HG02610 (cell line): ENCODE measurements at regions not wholly inside any gene's neighbourhood (a gene's known extent, or its start where the extent isn't known, plus 50 kb on each side); places are given as distances from the start of the nearest gene placed in this dataset.
A peak's percentile ranks its signal among the peaks of the same experiment; 100 is the strongest.

ENCODE experiments used
- ATAC-seq: cut with Tn5 transposase; IDR thresholded peaks from one replicate; pipeline ENCODE4 v1.9.1; 2021; ENCODE audit warnings: mild to moderate bottlenecking, moderate library complexity; ENCODE audit not compliant: unreplicated experiment

DNA sequence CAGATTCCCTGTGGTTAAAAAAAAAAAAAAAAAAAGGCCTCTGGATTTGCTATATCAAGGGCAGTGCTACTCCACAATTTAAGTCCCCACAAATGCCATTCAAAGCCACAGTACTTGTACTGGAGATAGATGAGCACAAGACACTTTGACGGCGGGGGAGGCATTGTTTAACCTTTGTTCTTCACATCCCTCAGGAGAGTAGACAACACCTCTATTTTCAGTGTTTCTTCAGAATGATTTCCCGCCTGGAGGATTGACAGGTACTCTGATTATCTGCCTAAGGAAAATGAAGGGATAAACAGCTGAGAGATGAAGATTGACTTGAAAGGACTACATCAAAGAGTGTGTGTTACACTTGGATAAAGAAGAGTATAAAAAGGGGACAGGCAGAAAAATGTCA lies 58.7 kb downstream of the OTOL1 start:
- no peak for ATAC-seq

DNA sequence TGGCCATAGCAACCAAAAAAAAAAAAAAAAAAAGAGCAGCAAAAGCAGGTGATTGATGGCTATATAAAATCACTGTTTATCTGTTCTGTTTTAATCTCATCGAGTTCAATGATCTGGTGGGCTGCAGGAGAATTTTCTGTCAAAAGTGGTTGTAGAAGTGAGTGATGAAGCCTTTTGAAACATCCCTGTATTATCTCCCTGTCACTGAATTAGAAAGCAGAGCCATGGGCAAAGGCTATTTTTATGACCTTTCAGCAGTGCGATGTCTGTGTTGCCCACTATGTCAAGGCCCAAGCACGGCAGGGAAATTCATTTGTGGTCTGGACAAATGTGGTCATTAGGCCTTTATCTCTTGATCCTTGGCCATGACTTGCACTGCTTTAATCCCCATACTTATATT lies 59.9 kb downstream of the OTOL1 start:
- no peak for ATAC-seq

DNA sequence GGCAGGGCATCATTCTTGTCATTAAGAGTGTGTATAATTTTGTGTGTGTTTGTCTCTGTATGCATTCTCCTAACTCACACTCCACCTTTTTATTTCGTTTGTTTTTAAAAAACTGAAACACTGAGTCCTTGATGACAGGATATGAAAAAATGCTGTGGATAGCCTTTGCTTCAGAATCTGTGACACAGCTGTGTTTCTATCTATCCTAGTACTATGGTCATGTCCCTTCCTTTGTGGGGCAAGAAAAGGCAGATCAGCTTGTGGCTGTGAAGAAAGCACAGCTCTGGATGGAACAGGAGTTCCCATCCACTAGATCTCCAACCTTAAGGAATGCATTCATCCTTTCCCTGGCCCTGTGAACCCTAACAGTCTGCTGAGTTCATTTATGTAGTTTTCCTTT lies 60.3 kb downstream of the OTOL1 start:
- no peak for ATAC-seq

DNA sequence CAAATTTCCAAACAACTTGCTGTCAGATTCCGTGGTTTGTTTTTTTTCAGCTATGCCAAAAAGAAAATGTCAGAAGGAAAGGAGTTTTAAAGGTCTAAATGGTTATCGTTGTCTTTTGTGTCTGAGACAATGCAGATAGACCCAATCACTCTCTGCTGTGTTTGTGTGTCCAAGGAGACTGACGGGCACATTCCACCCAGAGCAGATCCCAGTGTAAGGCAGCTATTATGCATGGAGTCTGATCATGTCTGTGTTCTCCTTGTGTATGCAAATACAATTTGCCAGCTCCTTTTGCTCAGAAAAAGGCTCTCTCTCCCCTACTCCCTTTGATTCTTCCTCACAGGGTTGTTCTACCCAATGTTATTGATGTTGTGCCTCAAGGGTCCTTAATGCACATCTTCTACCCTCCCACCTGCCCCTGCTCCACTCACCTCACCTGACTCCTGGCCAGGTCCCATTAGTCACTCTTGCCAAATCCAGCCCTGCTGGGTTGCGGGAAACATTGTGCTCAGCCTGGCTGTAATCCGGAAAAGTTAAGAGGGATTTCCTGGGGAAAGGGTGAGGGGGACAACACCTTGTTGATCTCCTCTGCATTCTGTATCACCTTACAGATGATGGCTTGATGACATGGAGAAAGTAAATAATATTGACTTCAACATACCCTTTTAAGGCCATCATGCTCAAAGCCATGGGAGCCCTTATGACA lies 61.0 kb downstream of the OTOL1 start:
- no peak for ATAC-seq

DNA sequence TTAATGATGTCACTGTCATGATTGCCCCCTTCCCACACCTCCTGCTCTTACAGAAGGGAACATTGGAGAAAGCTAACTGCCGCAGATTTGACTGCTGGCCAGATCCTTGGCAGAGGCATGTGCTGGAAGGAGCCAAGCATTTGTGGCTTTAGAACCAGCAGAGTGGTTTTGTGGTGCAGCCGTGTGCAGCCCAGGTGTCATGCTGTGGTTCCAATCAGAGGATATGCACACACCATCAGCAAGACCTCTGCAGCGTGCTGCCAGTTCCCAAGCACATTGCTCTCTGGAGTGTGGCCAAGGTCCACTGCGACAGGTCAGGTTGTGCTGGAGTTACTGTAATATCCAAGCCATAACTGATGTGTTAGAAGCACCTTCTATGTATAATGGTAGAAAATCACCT lies 61.6 kb downstream of the OTOL1 start:
- no peak for ATAC-seq

DNA sequence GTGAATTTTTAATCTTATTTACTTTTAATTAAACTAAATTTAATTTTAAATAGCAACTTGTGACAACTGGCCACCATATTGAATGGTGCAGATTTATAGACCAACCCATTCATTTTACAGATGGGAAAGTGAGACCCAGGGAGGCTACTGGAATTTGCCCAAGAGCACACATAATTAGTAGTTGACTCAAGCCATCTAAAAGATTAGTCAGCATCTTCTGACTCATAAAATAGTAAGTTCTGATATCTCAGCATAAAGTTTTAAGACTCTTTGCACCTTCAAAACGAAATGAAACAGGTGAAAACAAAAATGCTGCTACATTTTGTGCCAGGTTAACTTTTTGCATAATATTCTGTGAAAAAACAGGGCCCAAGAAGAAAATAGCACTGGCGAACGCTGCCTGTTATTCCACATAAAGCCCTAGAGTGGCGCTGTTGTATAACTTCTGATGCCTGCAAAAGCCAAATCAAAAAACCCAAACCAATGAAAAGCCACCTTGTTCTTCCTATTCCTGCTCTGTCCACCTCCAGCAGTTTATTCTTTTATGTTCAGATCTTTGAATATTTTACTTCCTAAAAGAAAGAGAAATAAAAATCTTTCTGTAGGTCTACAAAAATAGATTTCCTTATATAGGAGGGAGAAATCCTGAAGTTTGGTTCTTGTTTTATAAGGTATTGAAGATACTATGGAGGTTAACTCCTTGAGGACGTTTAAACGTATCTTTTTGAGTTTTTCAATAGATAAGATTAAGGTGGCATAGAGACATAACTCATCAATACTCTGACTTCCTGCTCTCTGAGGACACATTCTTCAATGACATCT lies 62.8 kb downstream of the OTOL1 start:
- ATAC-seq = peak; percentile 38

DNA sequence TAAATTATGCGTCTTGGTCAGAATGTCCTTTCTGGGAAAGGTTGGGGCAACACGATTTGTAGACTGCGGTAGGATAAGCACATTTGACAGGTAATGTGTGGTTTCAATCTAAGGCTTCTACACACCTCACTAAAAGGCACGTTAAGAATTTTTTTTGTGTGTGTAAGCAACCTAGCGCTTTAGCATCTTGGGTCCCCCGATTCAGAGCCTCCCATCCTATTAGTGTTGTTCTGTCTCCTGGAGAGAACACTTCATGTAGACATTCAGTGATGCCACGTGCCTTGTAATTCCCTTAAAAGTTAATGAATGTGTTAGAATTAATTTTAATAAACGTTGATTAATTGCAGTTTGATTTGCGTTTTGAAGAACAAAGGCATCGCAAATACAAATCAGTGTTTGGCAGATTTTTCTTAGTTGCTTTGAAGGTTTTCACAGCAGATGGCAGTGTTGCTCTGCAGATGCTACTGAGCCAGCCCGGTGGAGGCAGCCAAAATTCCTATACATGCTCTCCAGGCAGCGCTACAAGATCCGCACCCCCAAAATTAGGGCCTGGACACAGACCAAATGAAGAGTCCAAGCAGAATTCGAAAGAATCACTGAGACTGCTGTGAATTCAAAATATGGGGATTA lies 63.5 kb downstream of the OTOL1 start:
- peak; percentile 38 for ATAC-seq

DNA sequence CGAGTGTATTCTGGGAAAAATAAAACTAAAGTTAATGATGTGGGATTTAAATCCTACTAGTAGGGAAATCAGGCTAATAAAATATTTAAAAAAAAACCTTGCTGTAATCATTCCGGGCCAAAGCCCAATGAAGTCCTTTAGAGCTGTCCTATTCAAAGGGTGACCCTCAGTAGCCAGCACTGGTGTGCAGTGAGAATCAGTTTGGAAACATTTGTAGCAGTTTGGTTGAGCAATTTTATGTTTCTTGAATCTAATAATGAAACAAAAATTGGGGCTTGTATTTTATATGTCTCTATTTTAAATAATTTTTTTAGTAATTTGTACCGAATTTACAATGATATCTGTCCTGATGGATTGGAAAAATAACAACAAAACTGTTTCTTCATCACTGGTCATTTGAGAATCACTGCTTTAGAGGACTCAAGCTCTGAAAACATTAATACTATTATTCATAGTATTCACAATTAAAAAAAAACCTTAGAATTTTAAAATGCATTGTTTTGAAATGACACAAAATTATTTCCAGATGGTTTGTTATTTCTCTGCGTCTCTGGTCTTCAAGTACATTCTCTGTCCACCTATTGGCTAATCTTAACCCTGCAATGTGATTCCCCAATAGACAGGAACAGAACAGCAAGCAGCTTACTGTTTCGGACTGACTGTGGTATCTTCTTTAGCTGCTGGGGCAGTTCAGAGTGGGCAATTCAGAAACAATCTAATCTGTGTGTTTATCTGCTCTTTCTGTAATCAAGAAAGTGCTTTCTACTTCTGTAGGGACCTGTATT lies 71.2 kb downstream of the OTOL1 start:
- ATAC-seq = no peak

DNA sequence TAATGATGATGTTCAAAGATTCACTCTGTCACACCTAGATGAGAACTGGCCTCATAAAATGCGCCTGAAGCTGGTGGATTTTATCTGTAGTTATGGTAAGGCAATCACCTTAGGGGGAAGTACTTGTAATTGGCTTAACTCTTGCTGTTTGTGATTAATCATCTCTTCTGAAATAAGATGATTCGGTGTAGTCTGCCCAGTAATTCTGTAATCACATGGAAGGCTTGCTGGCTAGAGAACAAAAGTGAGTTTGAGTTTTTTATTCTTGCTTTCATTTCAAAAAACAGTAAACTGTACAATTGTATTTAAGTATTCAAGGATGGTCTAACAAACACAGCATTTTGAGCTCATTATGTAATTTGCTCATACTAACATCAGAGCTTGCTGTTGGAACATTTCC lies 72.1 kb downstream of the OTOL1 start:
- ATAC-seq = no peak

DNA sequence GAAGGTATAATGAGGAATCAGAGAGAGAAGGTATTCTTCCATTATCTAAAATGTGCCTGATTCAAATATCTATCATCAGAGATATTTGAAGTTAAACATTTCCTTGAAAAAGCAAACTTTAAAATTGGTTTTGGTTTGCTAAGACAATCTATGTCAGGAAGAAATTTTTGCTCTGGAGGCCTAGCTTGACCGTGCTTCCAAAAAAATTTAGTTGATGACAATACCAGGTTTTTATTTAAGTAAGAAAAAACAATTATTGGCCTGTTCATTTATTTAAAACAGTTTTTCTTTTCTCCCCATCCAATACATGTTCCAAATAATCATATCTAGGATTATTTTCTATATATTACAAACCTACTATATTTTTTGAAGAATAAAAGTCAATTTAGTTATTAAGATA lies 75.3 kb downstream of the OTOL1 start:
- ATAC-seq = no peak

DNA sequence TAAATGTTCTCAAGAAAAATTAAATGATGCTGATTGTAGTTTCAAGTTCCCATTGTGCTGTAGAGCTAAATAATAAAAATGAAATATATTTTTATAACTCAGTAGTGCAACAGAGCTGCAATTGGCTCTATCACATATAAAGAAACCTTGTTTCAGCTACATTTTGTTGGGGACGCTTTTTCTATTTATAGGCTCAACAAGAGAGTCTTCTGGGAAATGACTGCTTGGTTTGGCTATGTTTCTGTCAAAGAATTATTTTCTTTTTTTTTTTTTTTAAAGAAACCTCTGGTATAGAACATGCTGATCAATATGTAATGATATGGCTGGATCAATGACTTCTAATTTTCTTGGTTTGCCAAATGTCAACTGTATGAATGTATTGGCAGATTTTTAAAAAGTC lies 76.5 kb downstream of the OTOL1 start:
- no peak for ATAC-seq

DNA sequence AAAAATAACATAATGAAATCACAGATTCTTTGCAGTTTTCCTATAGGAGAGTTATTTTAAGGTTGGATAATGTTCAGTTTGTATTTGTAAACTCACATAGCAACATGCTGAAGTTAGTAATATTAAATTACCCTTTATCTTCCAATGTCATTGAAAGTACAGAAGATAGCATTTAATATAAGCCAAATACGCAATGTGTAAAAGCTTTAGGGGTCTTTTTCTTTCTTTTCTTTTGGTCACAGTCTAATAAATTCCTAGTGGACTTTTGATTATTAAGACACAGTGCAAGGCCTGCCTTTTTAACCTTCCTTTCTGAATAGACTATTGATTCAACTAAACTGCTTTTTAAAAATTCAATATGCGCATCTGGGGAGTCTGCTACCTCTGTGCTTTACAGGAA lies 79.3 kb downstream of the OTOL1 start:
- no peak for ATAC-seq

DNA sequence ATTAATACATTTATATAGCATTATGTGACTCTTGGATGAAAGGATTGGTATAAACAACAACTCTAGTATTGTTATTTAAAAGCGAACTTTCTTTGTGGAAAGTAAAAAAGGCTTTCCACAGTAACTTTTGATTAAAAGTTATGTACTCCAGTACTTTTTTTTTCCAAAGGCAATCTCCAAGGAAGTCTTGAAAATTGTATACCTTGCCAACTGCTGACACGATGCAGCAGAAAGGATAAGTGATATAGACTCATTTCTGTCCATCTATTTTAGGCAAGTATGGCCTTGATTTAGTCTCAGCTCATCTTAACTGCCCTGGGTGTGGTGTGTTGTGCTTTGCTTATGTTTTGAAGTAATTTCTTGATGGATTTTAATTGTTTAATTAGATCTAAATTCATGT lies 79.7 kb downstream of the OTOL1 start:
- ATAC-seq = no peak

DNA sequence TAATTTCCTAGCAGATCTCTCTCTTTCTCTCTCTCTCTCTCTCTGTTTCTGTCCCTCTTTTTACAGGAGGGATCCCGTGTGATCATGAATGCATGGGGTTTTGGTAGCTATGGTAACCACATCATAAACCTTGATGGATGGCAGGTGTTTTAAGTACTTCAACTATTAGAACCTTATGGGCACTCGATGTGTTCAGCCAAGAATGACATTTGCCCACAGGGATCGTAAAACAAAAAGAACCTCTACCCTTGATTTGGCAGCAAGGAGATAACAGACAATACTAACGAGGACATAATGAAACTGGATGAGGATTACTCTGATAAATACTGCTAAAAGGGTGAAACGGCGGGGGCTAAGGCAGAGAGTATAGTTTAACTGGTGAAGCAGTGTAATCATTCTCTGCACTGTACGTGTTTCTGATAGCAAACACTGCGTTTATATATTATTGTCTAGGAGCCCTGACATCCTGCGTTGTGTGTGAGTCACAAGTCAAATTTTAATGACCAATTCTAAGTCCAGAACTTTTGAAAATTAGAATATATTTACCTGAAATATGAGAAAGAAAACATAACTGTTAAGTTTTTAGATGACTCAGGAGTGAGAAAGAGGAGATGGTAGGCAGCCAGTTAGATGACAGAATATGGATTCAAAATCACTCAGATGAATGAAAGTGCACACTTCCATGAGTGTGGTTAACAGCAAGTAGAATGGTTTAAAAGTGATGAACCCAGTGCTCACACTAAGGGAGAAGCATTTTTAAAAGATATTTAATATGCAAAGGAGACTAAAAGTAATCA lies 80.3 kb downstream of the OTOL1 start:
- no peak for ATAC-seq

DNA sequence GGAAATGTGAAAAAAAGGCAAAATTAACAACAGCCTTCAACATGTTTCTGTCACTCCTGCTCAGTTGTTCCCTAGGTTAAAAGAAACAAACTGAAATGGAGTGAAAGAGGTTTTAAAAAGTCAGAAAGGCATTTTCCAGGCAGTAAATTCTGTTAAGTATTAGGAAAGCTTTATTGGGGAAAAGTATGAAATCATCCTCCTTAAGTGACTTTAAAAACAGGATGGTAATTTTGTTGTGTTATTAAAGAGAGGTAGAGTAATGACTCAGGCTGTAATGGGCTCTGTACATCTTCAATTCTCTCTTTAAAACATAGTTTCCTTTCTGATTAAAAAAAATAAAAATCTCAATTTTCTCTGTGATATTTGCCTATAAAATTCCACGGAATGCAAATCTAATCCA lies 81.1 kb downstream of the OTOL1 start:
- no peak for ATAC-seq

DNA sequence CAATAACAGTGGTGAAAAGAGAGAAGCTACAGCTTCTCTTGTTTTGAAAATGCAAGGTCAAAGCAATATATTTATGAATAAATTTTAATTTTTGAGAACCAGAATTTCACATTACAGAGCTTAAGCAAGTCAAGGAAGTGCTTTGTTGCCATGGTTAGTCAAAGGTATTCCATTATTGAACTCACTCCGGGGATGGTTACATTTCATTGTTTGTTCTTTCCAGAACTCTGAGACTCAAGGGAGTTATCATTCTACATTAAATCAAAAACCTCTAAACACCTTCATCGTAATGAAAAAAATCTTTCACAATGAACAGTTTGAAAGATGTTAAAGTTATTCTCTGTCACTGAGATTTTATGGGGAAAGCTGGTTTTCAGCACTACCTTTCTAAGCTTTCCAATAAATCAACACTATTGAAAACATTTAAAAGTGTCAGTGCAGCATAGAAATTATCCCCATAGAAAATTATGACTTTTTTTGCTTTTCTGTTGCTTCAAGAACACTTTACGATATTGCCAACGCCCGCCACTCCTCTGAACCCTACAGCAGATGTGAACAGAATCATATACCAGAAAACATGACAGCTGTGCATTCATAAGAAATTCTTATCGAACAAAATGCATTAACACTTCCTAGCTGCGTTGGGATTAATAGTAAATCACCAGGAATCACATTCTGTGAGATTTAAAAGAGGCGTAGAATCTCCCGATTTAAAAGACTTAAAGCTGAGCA lies 83.0 kb downstream of the OTOL1 start:
- no peak for ATAC-seq

DNA sequence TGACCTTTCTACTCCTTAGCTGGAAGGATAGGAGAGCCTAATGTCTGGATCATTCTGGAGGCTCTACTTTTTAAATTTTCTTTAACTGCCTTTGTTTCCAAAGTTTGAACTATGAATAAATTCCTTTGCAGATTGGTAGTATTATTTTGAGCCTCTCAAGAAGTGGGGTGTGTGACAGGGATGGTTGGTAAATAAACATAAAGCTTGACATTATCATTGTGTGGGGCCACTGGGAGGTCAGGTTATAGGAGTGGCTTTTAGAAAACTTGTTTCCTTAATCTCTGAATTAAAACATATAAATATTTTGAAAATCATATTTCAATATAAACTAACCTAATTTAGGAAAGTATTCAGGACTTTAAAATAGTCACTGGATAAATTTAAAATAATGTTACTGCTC lies 89.3 kb downstream of the OTOL1 start:
- no peak for ATAC-seq

DNA sequence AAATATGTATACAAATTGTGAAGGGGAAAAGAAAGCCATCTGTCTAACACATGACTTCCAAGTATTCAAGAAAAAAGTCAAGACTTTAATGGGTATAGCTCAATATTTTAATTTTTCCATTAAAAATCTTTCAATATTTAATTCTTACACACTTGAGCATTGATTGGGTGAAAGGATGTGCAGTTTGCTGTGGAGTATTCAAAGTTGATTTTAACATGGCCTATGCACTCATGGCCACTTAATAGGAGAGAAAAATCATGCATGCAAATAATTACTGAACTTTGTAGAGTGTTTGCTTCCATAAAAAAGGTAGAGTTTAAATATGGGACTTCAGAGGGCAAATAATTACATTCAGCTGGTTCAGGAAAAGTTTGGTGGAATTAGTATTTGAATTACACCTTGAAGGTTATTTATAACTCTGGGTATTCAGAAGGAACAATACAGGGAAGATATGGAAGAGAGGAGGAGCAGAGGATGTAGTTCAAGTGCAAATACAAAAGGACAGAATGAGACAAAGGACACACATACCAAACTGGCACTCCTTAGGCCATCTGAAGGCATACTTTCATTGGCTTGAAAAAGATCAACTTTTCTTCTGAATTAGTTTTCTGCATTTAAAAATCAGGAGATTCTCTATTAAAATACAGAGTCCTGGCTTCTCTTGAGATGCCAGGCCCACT lies 90.1 kb downstream of the OTOL1 start:
- ATAC-seq = no peak

DNA sequence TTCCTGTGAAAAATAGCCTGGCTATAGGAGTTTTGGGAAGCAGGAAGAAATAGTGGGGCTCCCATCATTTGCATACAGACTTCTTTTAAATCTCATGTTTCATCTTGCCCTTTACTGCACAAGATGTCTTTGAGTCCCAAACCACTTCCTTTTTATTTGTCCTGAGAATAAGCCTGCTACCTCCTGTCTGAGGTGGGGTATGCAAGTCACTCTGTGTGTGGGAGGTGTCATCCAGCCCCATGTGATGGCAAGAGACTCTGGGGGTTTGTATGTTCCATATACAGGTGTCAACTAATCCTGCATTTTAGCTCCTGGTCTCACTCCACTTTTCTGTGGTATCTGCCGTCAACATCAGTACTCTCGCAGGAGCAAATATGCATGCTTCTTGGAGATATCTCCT lies 102.0 kb downstream of the OTOL1 start:
- no peak for ATAC-seq
